ENCODE measurements at regions not wholly inside any gene's neighbourhood (a gene's known extent, or its start where the extent isn't known, plus 50 kb on each side); places are given as distances from the start of the nearest gene placed in this dataset.

GRCh38 chr18:42474577-42474976 lies 519.5 kb downstream of the PIK3C3 start:
- Histone ChIP-seq H3K23ac (ENCODE audit: low read depth, low read length, poor library complexity) (no peak overlapping the region), H2BK120ac (ENCODE audit: low read depth, low read length) (no peak overlapping the region), H2BK12ac (ENCODE audit: low read length) (no peak overlapping the region), H3K79me1 (ENCODE audit: low read depth, low read length) (no peaks in the 10 kb centered on the region), H3K18ac (ENCODE audit: low read length) (no peak overlapping the region), H4K91ac (ENCODE audit: low read depth, low read length, poor library complexity) (no peak overlapping the region), H2AFZ (ENCODE audit: low read length) (no peak overlapping the region), H4K8ac (ENCODE audit: low read depth, low read length) (no peak overlapping the region), H2BK15ac (ENCODE audit: low read length) (no peak overlapping the region), H3K36me3 (replicated peaks in 1 of 2; ENCODE audit: control insufficient read depth in 2 of 2, insufficient read depth in 2 of 2, low read length in 2 of 2) (no peaks in the 10 kb centered on the region), H3K9ac (ENCODE audit: low read depth, low read length, poor library complexity) (no peak overlapping the region), H3K27ac (replicated peaks; ENCODE audit: low read length) (no peak overlapping the region), H3K4ac (ENCODE audit: low read length) (no peak overlapping the region), H3K4me1 (ENCODE audit: control insufficient read depth in 2 of 2, insufficient read depth in 1 of 2, low read depth in 1 of 2, low read length in 2 of 2) (peaks cover 0 to 1% of the 10 kb centered on the region in 2 donors), H3K4me2 (ENCODE audit: insufficient read depth, low read length, poor library complexity, severe bottlenecking) (no peak overlapping the region), H3K14ac (ENCODE audit: low read length) (no peak overlapping the region), H3K27me3 (ENCODE audit: control insufficient read depth in 3 of 3, insufficient read depth in 3 of 3, low read depth in 1 of 3, low read length in 3 of 3) (no peaks in the 10 kb centered on the region), H3K4me3 (ENCODE audit: low read length in 2 of 2) (no peak overlapping the region), H2AK5ac (ENCODE audit: low read depth, low read length) (no peak overlapping the region), H3K9me3 (replicated peaks in 1 of 2; ENCODE audit: control insufficient read depth in 2 of 2, insufficient read depth in 1 of 2, low read depth in 1 of 2, low read length in 2 of 2) (no peaks in the 10 kb centered on the region), H2BK5ac (ENCODE audit: low read length) (no peak overlapping the region)
- DNase-seq (ENCODE audit: low spot score) = no peak

GRCh38 chr18:42475157-42475556 lies 520.1 kb downstream of the PIK3C3 start:
- H2AFZ ChIP-seq (ENCODE audit: low read length) = no peak overlapping the region
- no peak overlapping the region for H3K4ac ChIP-seq (ENCODE audit: low read length)
- peaks cover 0 to 1% of the 10 kb centered on the region in 2 donors for H3K4me1 ChIP-seq (ENCODE audit: control insufficient read depth in 2 of 2, insufficient read depth in 1 of 2, low read depth in 1 of 2, low read length in 2 of 2)
- no peak overlapping the region for H3K23ac ChIP-seq (ENCODE audit: low read depth, low read length, poor library complexity)
- no peaks in the 10 kb centered on the region for H3K36me3 ChIP-seq (replicated peaks in 1 of 2; ENCODE audit: control insufficient read depth in 2 of 2, insufficient read depth in 2 of 2, low read length in 2 of 2)
- no peak overlapping the region for H2BK15ac ChIP-seq (ENCODE audit: low read length)
- no peak for DNase-seq (ENCODE audit: low spot score)
- H2BK5ac ChIP-seq (ENCODE audit: low read length) = no peak overlapping the region
- no peaks in the 10 kb centered on the region for H3K9me3 ChIP-seq (replicated peaks in 1 of 2; ENCODE audit: control insufficient read depth in 2 of 2, insufficient read depth in 1 of 2, low read depth in 1 of 2, low read length in 2 of 2)
- no peak overlapping the region for H3K9ac ChIP-seq (ENCODE audit: low read depth, low read length, poor library complexity)
- no peak overlapping the region for H3K18ac ChIP-seq (ENCODE audit: low read length)
- no peak overlapping the region for H3K4me2 ChIP-seq (ENCODE audit: insufficient read depth, low read length, poor library complexity, severe bottlenecking)
- no CpG with 5 or more reads among the region's 1 CpG for WGBS, 2 donors (ENCODE audit: extremely low coverage in 2 of 2, insufficient read length in 2 of 2, insufficient replicate concordance in 1 of 2)
- no peak overlapping the region for H3K4me3 ChIP-seq (ENCODE audit: low read length in 2 of 2)
- H4K8ac ChIP-seq (ENCODE audit: low read depth, low read length) = no peak overlapping the region
- H3K79me1 ChIP-seq (ENCODE audit: low read depth, low read length) = no peaks in the 10 kb centered on the region
- H2AK5ac ChIP-seq (ENCODE audit: low read depth, low read length) = no peak overlapping the region
- H2BK12ac ChIP-seq (ENCODE audit: low read length) = no peak overlapping the region
- H4K91ac ChIP-seq (ENCODE audit: low read depth, low read length, poor library complexity) = no peak overlapping the region
- no peak overlapping the region for H3K27ac ChIP-seq (replicated peaks; ENCODE audit: low read length)
- H3K27me3 ChIP-seq (ENCODE audit: control insufficient read depth in 3 of 3, insufficient read depth in 3 of 3, low read depth in 1 of 3, low read length in 3 of 3) = no peaks in the 10 kb centered on the region
- H2BK120ac ChIP-seq (ENCODE audit: low read depth, low read length) = no peak overlapping the region
- H3K14ac ChIP-seq (ENCODE audit: low read length) = no peak overlapping the region

- no peak overlapping the region for H2AFZ ChIP-seq (ENCODE audit: low read length)
- H3K4me3 ChIP-seq (ENCODE audit: low read length in 2 of 2) = no peak overlapping the region
- no peak overlapping the region for H2BK15ac ChIP-seq (ENCODE audit: low read length)
- no peak overlapping the region for H3K23ac ChIP-seq (ENCODE audit: low read depth, low read length, poor library complexity)
- H2BK5ac ChIP-seq (ENCODE audit: low read length) = no peak overlapping the region
- no peak overlapping the region for H3K9ac ChIP-seq (ENCODE audit: low read depth, low read length, poor library complexity)
- no peaks in the 10 kb centered on the region for H3K27me3 ChIP-seq (ENCODE audit: control insufficient read depth in 3 of 3, insufficient read depth in 3 of 3, low read depth in 1 of 3, low read length in 3 of 3)
- H3K79me1 ChIP-seq (ENCODE audit: low read depth, low read length) = no peaks in the 10 kb centered on the region
- H4K8ac ChIP-seq (ENCODE audit: low read depth, low read length) = no peak overlapping the region
- H3K18ac ChIP-seq (ENCODE audit: low read length) = no peak overlapping the region
- no peak overlapping the region for H3K14ac ChIP-seq (ENCODE audit: low read length)
- H3K4ac ChIP-seq (ENCODE audit: low read length) = no peak overlapping the region
- no peak overlapping the region for H3K27ac ChIP-seq (replicated peaks; ENCODE audit: low read length)
- no peak overlapping the region for H2BK120ac ChIP-seq (ENCODE audit: low read depth, low read length)
- H2BK12ac ChIP-seq (ENCODE audit: low read length) = no peak overlapping the region
- H3K4me1 ChIP-seq (ENCODE audit: control insufficient read depth in 2 of 2, insufficient read depth in 1 of 2, low read depth in 1 of 2, low read length in 2 of 2) = no peaks in the 10 kb centered on the region
- no peak overlapping the region for H4K91ac ChIP-seq (ENCODE audit: low read depth, low read length, poor library complexity)
- no peak overlapping the region for H3K4me2 ChIP-seq (ENCODE audit: insufficient read depth, low read length, poor library complexity, severe bottlenecking)
- DNase-seq (ENCODE audit: low spot score) = no peak
- no peaks in the 10 kb centered on the region for H3K36me3 ChIP-seq (replicated peaks in 1 of 2; ENCODE audit: control insufficient read depth in 2 of 2, insufficient read depth in 2 of 2, low read length in 2 of 2)
- no peak overlapping the region for H2AK5ac ChIP-seq (ENCODE audit: low read depth, low read length)
- H3K9me3 ChIP-seq (replicated peaks in 1 of 2; ENCODE audit: control insufficient read depth in 2 of 2, insufficient read depth in 1 of 2, low read depth in 1 of 2, low read length in 2 of 2) = no peaks in the 10 kb centered on the region
These were observed 522.2 kb downstream of the PIK3C3 start for GRCh38 chr18:42477267-42477666.

- Histone ChIP-seq H3K9ac (ENCODE audit: low read depth, low read length, poor library complexity) (no peak overlapping the region), H3K23ac (ENCODE audit: low read depth, low read length, poor library complexity) (no peak overlapping the region), H2AFZ (ENCODE audit: low read length) (no peak overlapping the region), H3K4me2 (ENCODE audit: insufficient read depth, low read length, poor library complexity, severe bottlenecking) (no peak overlapping the region), H3K9me3 (replicated peaks in 1 of 2; ENCODE audit: control insufficient read depth in 2 of 2, insufficient read depth in 1 of 2, low read depth in 1 of 2, low read length in 2 of 2) (peaks cover 0 to 1% of the 10 kb centered on the region in 2 donors), H3K79me1 (ENCODE audit: low read depth, low read length) (no peaks in the 10 kb centered on the region), H3K27ac (replicated peaks; ENCODE audit: low read length) (no peak overlapping the region), H2BK120ac (ENCODE audit: low read depth, low read length) (no peak overlapping the region), H4K8ac (ENCODE audit: low read depth, low read length) (no peak overlapping the region), H2BK15ac (ENCODE audit: low read length) (no peak overlapping the region), H3K36me3 (replicated peaks in 1 of 2; ENCODE audit: control insufficient read depth in 2 of 2, insufficient read depth in 2 of 2, low read length in 2 of 2) (no peaks in the 10 kb centered on the region), H3K4me1 (ENCODE audit: control insufficient read depth in 2 of 2, insufficient read depth in 1 of 2, low read depth in 1 of 2, low read length in 2 of 2) (no peaks in the 10 kb centered on the region), H3K4ac (ENCODE audit: low read length) (no peak overlapping the region), H3K18ac (ENCODE audit: low read length) (no peak overlapping the region), H4K91ac (ENCODE audit: low read depth, low read length, poor library complexity) (no peak overlapping the region), H2AK5ac (ENCODE audit: low read depth, low read length) (no peak overlapping the region), H3K27me3 (ENCODE audit: control insufficient read depth in 3 of 3, insufficient read depth in 3 of 3, low read depth in 1 of 3, low read length in 3 of 3) (no peaks in the 10 kb centered on the region), H2BK5ac (ENCODE audit: low read length) (no peak overlapping the region), H2BK12ac (ENCODE audit: low read length) (no peak overlapping the region), H3K4me3 (ENCODE audit: low read length in 2 of 2) (no peak overlapping the region), H3K14ac (ENCODE audit: low read length) (no peak overlapping the region)
- WGBS, 2 donors (ENCODE audit: extremely low coverage in 2 of 2, insufficient read length in 2 of 2, insufficient replicate concordance in 1 of 2) = no CpG with 5 or more reads among the region's 5 CpGs
- no peak for DNase-seq (ENCODE audit: low spot score)
These were observed 525.4 kb downstream of the PIK3C3 start for GRCh38 chr18:42480441-42480840.

All from neuronal stem cell (in vitro differentiated cells).